ENCODE measurements at regions not wholly inside any gene's neighbourhood (a gene's known extent, or its start where the extent isn't known, plus 50 kb on each side); places are given as distances from the start of the nearest gene placed in this dataset.
"Not testable (repeated sequence)": the region's sequence is repeated elsewhere in the genome, so short reads cannot be mapped to it uniquely, and the experiment has no call there.

- DNase-seq, result no peak
These were observed 133.5 kb downstream of the GPX5 start for GRCh38 chr6:28659250-28659566.

- DNase-seq, result no peak
These were observed 135.5 kb downstream of the GPX5 start for GRCh38 chr6:28661097-28661713.

- DNase-seq, result no peak
These were observed 139.3 kb downstream of the GPX5 start for GRCh38 chr6:28664870-28665396.

- DNase-seq, result no peak
These were observed 147.7 kb downstream of the GPX5 start for GRCh38 chr6:28673417-28673786.

GRCh38 chr6:28673787-28674671 lies 148.3 kb downstream of the GPX5 start:
- DNase-seq, result peak; percentile 5

- DNase-seq, result no peak
These were observed 149.9 kb downstream of the GPX5 start for GRCh38 chr6:28675600-28675999.

- no peak for DNase-seq
These were observed 156.9 kb downstream of the GPX5 start for GRCh38 chr6:28682542-28682941.

GRCh38 chr6:28682956-28683685 lies 157.4 kb downstream of the GPX5 start:
- not testable (repeated sequence) for DNase-seq

GRCh38 chr6:28683945-28684538 lies 158.4 kb downstream of the GPX5 start:
- no peak for DNase-seq

GRCh38 chr6:28685960-28686359 lies 160.3 kb downstream of the GPX5 start:
- not testable (repeated sequence) for DNase-seq

- DNase-seq, result peak; percentile 47
These were observed 160.9 kb downstream of the GPX5 start for GRCh38 chr6:28686446-28687027.

- DNase-seq, result not testable (repeated sequence)
These were observed 161.8 kb downstream of the GPX5 start for GRCh38 chr6:28687309-28687981.

GRCh38 chr6:28691991-28692390 lies 166.3 kb downstream of the GPX5 start:
- DNase-seq, result not testable (repeated sequence)

GRCh38 chr6:28693033-28693750 lies 167.5 kb downstream of the GPX5 start:
- DNase-seq, result no peak

- DNase-seq, result no peak
These were observed 168.2 kb downstream of the GPX5 start for GRCh38 chr6:28693751-28694443.

GRCh38 chr6:28695715-28696114 lies 170.0 kb downstream of the GPX5 start:
- no peak for DNase-seq

- no peak for DNase-seq
These were observed 170.5 kb downstream of the GPX5 start for GRCh38 chr6:28696167-28696566.

- DNase-seq, result no peak
These were observed 171.0 kb downstream of the GPX5 start for GRCh38 chr6:28696682-28697081.

- DNase-seq, result no peak
These were observed 182.0 kb downstream of the GPX5 start for GRCh38 chr6:28707387-28708282.
